HUES48 (cell line): ENCODE measurements at regions not wholly inside any gene's neighbourhood (a gene's known extent, or its start where the extent isn't known, plus 50 kb on each side); places are given as distances from the start of the nearest gene placed in this dataset.

ENCODE experiments used
- H3K27ac ChIP-seq: one replicate; pipeline ENCODE4 v1.7.0; 2013; ENCODE audit warnings: low read depth, low read length, inconsistent platforms
- H3K27me3 ChIP-seq: 2 replicates; pipeline ENCODE4 v1.6.1; 2013; ENCODE audit warnings: mild to moderate bottlenecking, low read length; ENCODE audit not compliant: control insufficient read depth, insufficient read depth
- H3K36me3 ChIP-seq: 2 replicates; pipeline ENCODE4 v1.6.1; 2013; ENCODE audit warnings: low read length; ENCODE audit not compliant: control insufficient read depth, insufficient read depth
- H3K4me1 ChIP-seq: 2 replicates; pipeline ENCODE4 v1.6.1; 2013; ENCODE audit warnings: mild to moderate bottlenecking, low read length; ENCODE audit not compliant: control insufficient read depth, insufficient read depth
- H3K4me3 ChIP-seq: 2 replicates; pipeline ENCODE4 v1.5.1; 2013; ENCODE audit warnings: mild to moderate bottlenecking, low read depth, low read length
- H3K9ac ChIP-seq: 2 replicates; pipeline ENCODE4 v1.6.1; 2013; ENCODE audit warnings: mild to moderate bottlenecking, low read depth, low read length, moderate library complexity
- H3K9me3 ChIP-seq: 2 replicates; pipeline ENCODE4 v1.6.1; 2013; ENCODE audit warnings: low read length; ENCODE audit not compliant: control insufficient read depth, insufficient read depth

- H3K4me3 ChIP-seq: no peak overlapping the region
- H3K4me1 ChIP-seq: peaks cover 31% of the 10 kb centered on the region
- H3K9ac ChIP-seq: no peak overlapping the region
- H3K9me3 ChIP-seq: 0 out of 2 replicates have a peak, but pooled peaks cover 5% of the 10 kb centered on the region
- no peaks in the 10 kb centered on the region for H3K36me3 ChIP-seq
- no peaks in the 10 kb centered on the region for H3K27me3 ChIP-seq
- H3K27ac ChIP-seq: peak overlapping the region; percentile 76
Measured at GRCh38 chr17:54256401-54256929, 433.7 kb downstream of the KIF2B start.

- Histone ChIP-seq H3K4me1 (peaks cover 31% of the 10 kb centered on the region), H3K9ac (no peak overlapping the region), H3K27me3 (no peaks in the 10 kb centered on the region), H3K27ac (peak overlapping the region; percentile 76), H3K36me3 (no peaks in the 10 kb centered on the region), H3K9me3 (0 out of 2 replicates have a peak, but pooled peaks cover 9% of the 10 kb centered on the region), H3K4me3 (no peak overlapping the region)
Measured at GRCh38 chr17:54257440-54257839, 434.7 kb downstream of the KIF2B start.

GRCh38 chr17:54259476-54259875 is 436.7 kb downstream of the KIF2B start:
- H3K9ac ChIP-seq: no peak overlapping the region
- no peak overlapping the region for H3K4me3 ChIP-seq
- no peaks in the 10 kb centered on the region for H3K27me3 ChIP-seq
- H3K4me1 ChIP-seq: peaks cover 31% of the 10 kb centered on the region
- no peaks in the 10 kb centered on the region for H3K36me3 ChIP-seq
- peaks cover 18% of the 10 kb centered on the region; the same call in 1 of the 2 replicates for H3K9me3 ChIP-seq
- no peak overlapping the region for H3K27ac ChIP-seq

- Histone ChIP-seq H3K36me3 (no peaks in the 10 kb centered on the region), H3K9me3 (peaks cover 27% of the 10 kb centered on the region; the same call in 1 of the 2 replicates), H3K27me3 (no peaks in the 10 kb centered on the region), H3K9ac (no peak overlapping the region), H3K4me1 (peaks cover 16% of the 10 kb centered on the region), H3K27ac (no peak overlapping the region), H3K4me3 (no peak overlapping the region)
Measured at GRCh38 chr17:54261465-54261864, 438.7 kb downstream of the KIF2B start.

- Histone ChIP-seq H3K27me3 (no peaks in the 10 kb centered on the region), H3K9me3 (peaks cover 8% of the 10 kb centered on the region; the same call in 1 of the 2 replicates)
Measured at GRCh38 chr17:54269881-54270280, 447.2 kb downstream of the KIF2B start.

GRCh38 chr17:54270499-54270898 is 447.8 kb downstream of the KIF2B start:
- no peaks in the 10 kb centered on the region for H3K36me3 ChIP-seq
- H3K9me3 ChIP-seq: 0 out of 2 replicates have a peak, but pooled peaks cover 6% of the 10 kb centered on the region
- no peak overlapping the region for H3K27ac ChIP-seq
- no peaks in the 10 kb centered on the region for H3K27me3 ChIP-seq
- H3K9ac ChIP-seq: no peak overlapping the region
- peaks cover 15% of the 10 kb centered on the region for H3K4me1 ChIP-seq
- H3K4me3 ChIP-seq: no peak overlapping the region

More at GRCh38 chr17:54269881-54270280, 447.2 kb downstream of the KIF2B start:
- Histone ChIP-seq H3K27ac (no peak overlapping the region), H3K9ac (no peak overlapping the region), H3K4me1 (peaks cover 15% of the 10 kb centered on the region), H3K4me3 (no peak overlapping the region), H3K36me3 (no peaks in the 10 kb centered on the region)

GRCh38 chr17:54277868-54278267 is 455.1 kb downstream of the KIF2B start:
- H3K4me1 ChIP-seq: peaks cover 17% of the 10 kb centered on the region
- no peak overlapping the region for H3K27ac ChIP-seq
- no peak overlapping the region for H3K4me3 ChIP-seq
- H3K36me3 ChIP-seq: no peaks in the 10 kb centered on the region
- H3K9ac ChIP-seq: no peak overlapping the region
- no peaks in the 10 kb centered on the region for H3K27me3 ChIP-seq
- no peaks in the 10 kb centered on the region for H3K9me3 ChIP-seq

GRCh38 chr17:54280741-54281140 is 458.0 kb downstream of the KIF2B start:
- H3K27ac ChIP-seq: no peak overlapping the region
- 0 out of 2 replicates have a peak, but pooled peaks cover 5% of the 10 kb centered on the region for H3K9me3 ChIP-seq
- H3K4me1 ChIP-seq: peaks cover 8% of the 10 kb centered on the region; the same call in 1 of the 2 replicates
- H3K9ac ChIP-seq: no peak overlapping the region
- no peak overlapping the region for H3K4me3 ChIP-seq
- H3K36me3 ChIP-seq: no peaks in the 10 kb centered on the region
- H3K27me3 ChIP-seq: no peaks in the 10 kb centered on the region

GRCh38 chr17:54282886-54283285 is 460.2 kb downstream of the KIF2B start:
- no peak overlapping the region for H3K9ac ChIP-seq
- H3K27ac ChIP-seq: no peak overlapping the region
- no peaks in the 10 kb centered on the region for H3K27me3 ChIP-seq
- peaks cover 16% of the 10 kb centered on the region for H3K9me3 ChIP-seq
- peaks cover 8% of the 10 kb centered on the region; the same call in 1 of the 2 replicates for H3K4me1 ChIP-seq
- H3K4me3 ChIP-seq: no peak overlapping the region
- no peaks in the 10 kb centered on the region for H3K36me3 ChIP-seq

- Histone ChIP-seq H3K27me3 (no peaks in the 10 kb centered on the region), H3K4me3 (no peak overlapping the region), H3K4me1 (no peaks in the 10 kb centered on the region), H3K9me3 (no peaks in the 10 kb centered on the region), H3K9ac (no peak overlapping the region), H3K36me3 (no peaks in the 10 kb centered on the region), H3K27ac (no peak overlapping the region)
Measured at GRCh38 chr17:54307351-54307750, 484.6 kb downstream of the KIF2B start.

GRCh38 chr17:54324813-54325212 is 502.1 kb downstream of the KIF2B start:
- Histone ChIP-seq H3K9ac (no peak overlapping the region), H3K27me3 (no peaks in the 10 kb centered on the region), H3K36me3 (no peaks in the 10 kb centered on the region), H3K27ac (no peak overlapping the region), H3K4me3 (no peak overlapping the region), H3K4me1 (no peaks in the 10 kb centered on the region), H3K9me3 (peaks cover 25% of the 10 kb centered on the region)
